ENCODE measurements at regions not wholly inside any gene's neighbourhood (a gene's known extent, or its start where the extent isn't known, plus 50 kb on each side); places are given as distances from the start of the nearest gene placed in this dataset.
"Not testable (repeated sequence)": the region's sequence is repeated elsewhere in the genome, so short reads cannot be mapped to it uniquely, and the experiment has no call there.

GRCh38 chr6:96436398-96436797 lies 85.2 kb upstream of the UFL1 start:
- H3K27me3 ChIP-seq (replicated peaks; ENCODE audit: control insufficient read depth, insufficient read depth, low read length): no peaks in the 10 kb centered on the region
- H3K36me3 ChIP-seq (ENCODE audit: control insufficient read depth, insufficient read depth, low read length): no peaks in the 10 kb centered on the region
- DNase-seq (ENCODE audit: extremely low read depth, insufficient read length): no peak
- TF ChIP-seq CTCF (IDR thresholded peaks at IDR 0.05; ENCODE audit: insufficient read depth, low read length, poor library complexity, severe bottlenecking): no peak
- no peak overlapping the region for H3K4me3 ChIP-seq (replicated peaks; ENCODE audit: low read depth, low read length)

DNA sequence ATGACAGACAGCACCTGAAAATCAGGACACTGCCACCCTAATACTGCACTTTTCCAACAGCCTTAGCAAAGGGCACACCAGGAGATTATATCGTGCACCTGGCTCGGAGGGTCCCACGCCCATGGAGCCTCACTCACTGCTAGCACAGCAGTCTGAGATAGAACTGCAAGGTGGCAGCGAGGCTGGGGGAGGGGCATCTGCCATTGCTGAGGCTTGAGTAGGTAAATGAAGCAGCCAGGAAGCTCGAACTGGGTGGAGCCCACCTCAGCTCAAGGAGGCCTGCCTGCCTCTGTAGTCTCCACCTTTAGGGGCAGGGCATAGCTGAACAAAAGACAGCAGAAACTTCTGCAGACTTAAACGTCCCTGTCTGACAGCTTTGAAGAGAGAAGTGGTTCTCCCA lies 84.4 kb upstream of the UFL1 start:
- DNase-seq (ENCODE audit: extremely low read depth, insufficient read length); H3K36me3 ChIP-seq (ENCODE audit: control insufficient read depth, insufficient read depth, low read length); H3K27me3 ChIP-seq (replicated peaks; ENCODE audit: control insufficient read depth, insufficient read depth, low read length); H3K4me3 ChIP-seq (replicated peaks; ENCODE audit: low read depth, low read length): not testable (repeated sequence)

DNA sequence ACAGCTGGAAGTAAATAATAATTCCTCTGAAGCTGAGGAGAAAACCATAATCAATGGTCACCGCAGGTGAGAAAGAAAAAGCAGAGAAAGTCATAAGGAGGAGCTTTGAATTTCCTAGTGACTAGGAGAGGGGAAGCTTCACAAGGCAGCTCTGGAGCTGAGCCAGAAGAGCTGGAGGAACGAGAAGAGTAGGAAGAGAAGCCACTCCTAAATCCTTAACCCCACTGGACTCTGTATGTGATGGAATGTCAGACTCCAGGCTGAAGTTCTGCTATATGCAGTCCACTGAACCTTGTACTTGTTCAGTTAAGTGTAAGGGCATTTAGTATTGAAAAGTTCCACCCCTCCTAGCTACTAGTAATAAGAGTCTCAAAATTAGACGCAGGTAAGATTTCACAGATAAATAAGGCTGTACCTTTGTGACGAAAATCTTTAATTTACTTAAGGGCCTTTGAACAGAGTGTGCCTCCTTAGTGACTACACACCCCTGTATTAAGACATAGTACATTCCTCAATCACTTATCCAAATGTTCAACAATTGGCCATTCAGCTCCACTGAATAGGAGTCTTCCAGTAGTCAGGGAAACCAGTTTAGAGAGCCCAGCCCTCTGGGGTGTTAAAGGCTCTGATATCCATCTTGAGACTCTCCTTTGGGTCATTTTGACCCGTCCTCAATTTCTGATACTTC lies 71.4 kb upstream of the UFL1 start:
- no peak for DNase-seq (ENCODE audit: extremely low read depth, insufficient read length)
- Histone ChIP-seq H3K4me3 (replicated peaks; ENCODE audit: low read depth, low read length) (no peak overlapping the region), H3K27me3 (replicated peaks; ENCODE audit: control insufficient read depth, insufficient read depth, low read length) (no peaks in the 10 kb centered on the region), H3K36me3 (ENCODE audit: control insufficient read depth, insufficient read depth, low read length) (no peaks in the 10 kb centered on the region)
- no peak for TF ChIP-seq CTCF (IDR thresholded peaks at IDR 0.05; ENCODE audit: insufficient read depth, low read length, poor library complexity, severe bottlenecking)

GRCh38 chr6:96450770-96451130 lies 70.9 kb upstream of the UFL1 start:
- Histone ChIP-seq H3K36me3 (ENCODE audit: control insufficient read depth, insufficient read depth, low read length) (no peaks in the 10 kb centered on the region), H3K27me3 (replicated peaks; ENCODE audit: control insufficient read depth, insufficient read depth, low read length) (no peaks in the 10 kb centered on the region), H3K4me3 (replicated peaks; ENCODE audit: low read depth, low read length) (no peak overlapping the region)
- TF ChIP-seq CTCF (IDR thresholded peaks at IDR 0.05; ENCODE audit: insufficient read depth, low read length, poor library complexity, severe bottlenecking): no peak
- DNase-seq (ENCODE audit: extremely low read depth, insufficient read length): no peak

- TF ChIP-seq CTCF (IDR thresholded peaks at IDR 0.05; ENCODE audit: insufficient read depth, low read length, poor library complexity, severe bottlenecking): no peak
- no peak for DNase-seq (ENCODE audit: extremely low read depth, insufficient read length)
- Histone ChIP-seq H3K4me3 (replicated peaks; ENCODE audit: low read depth, low read length) (no peak overlapping the region), H3K36me3 (ENCODE audit: control insufficient read depth, insufficient read depth, low read length) (no peaks in the 10 kb centered on the region), H3K27me3 (replicated peaks; ENCODE audit: control insufficient read depth, insufficient read depth, low read length) (no peaks in the 10 kb centered on the region)
Measured at GRCh38 chr6:96458771-96459170, 62.8 kb upstream of the UFL1 start.

GRCh38 chr6:96460052-96460700 lies 61.4 kb upstream of the UFL1 start:
- no peak for TF ChIP-seq CTCF (IDR thresholded peaks at IDR 0.05; ENCODE audit: insufficient read depth, low read length, poor library complexity, severe bottlenecking)
- Histone ChIP-seq H3K27me3 (replicated peaks; ENCODE audit: control insufficient read depth, insufficient read depth, low read length) (no peaks in the 10 kb centered on the region), H3K36me3 (ENCODE audit: control insufficient read depth, insufficient read depth, low read length) (no peaks in the 10 kb centered on the region), H3K4me3 (replicated peaks; ENCODE audit: low read depth, low read length) (no peak overlapping the region)
- DNase-seq (ENCODE audit: extremely low read depth, insufficient read length): no peak

All from GM06990 (cell line).